ENCODE measurements at regions not wholly inside any gene's neighbourhood (a gene's known extent, or its start where the extent isn't known, plus 50 kb on each side); places are given as distances from the start of the nearest gene placed in this dataset.

DNA sequence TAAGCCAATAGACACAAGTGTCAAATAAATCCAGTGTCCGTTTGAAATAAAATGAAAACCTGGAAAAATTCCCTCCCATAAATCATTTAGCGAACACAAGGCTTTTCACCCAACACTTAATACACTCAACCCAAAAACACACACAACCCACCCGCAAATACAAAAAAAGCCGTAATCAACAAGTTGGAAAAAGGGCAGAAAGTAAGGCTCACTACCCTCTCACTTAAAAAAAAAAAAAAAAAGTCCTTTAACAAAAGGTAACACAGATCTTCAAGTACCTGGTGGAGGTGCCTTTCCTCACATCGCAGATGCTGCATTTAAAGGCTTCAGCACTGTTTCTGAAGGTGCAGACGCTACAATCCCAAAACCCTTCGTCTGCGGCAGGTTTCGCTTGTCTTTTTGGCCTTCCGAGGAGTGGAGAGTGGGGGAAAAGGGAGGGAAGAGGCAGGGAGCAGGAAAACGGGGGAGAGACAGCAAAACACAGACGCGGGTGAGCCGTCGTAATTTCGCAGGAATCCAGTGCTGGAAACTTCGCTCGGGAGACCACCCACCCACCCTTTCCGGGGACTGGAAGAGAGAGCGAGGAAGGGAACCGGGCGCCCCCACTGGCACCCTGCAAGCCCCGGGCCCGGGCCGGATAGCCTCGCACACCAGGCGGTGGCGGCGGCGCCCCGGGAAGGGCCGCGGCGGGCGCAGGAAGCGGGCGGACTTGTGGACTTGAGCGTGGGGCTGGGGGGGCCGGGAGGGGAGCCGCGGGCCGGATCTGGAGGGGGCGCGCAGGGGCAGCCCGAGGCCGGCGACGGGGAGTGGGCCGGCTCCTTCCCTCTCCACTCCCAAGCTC lies 401.8 kb downstream of the SHQ1 start, which contains the start of gene RYBP:
- TF ChIP-seq, protein P1, sequence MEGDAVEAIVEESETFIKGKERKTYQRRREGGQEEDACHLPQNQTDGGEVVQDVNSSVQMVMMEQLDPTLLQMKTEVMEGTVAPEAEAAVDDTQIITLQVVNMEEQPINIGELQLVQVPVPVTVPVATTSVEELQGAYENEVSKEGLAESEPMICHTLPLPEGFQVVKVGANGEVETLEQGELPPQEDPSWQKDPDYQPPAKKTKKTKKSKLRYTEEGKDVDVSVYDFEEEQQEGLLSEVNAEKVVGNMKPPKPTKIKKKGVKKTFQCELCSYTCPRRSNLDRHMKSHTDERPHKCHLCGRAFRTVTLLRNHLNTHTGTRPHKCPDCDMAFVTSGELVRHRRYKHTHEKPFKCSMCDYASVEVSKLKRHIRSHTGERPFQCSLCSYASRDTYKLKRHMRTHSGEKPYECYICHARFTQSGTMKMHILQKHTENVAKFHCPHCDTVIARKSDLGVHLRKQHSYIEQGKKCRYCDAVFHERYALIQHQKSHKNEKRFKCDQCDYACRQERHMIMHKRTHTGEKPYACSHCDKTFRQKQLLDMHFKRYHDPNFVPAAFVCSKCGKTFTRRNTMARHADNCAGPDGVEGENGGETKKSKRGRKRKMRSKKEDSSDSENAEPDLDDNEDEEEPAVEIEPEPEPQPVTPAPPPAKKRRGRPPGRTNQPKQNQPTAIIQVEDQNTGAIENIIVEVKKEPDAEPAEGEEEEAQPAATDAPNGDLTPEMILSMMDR (conservative IDR thresholded peaks at IDR 0.05; ENCODE audit: low read depth in 2 of 2), result no peak
- TF ChIP-seq POLR2AphosphoS5 (IDR thresholded peaks at IDR 0.05; ENCODE audit: low read depth), result no peak
- TF ChIP-seq, protein P2, sequence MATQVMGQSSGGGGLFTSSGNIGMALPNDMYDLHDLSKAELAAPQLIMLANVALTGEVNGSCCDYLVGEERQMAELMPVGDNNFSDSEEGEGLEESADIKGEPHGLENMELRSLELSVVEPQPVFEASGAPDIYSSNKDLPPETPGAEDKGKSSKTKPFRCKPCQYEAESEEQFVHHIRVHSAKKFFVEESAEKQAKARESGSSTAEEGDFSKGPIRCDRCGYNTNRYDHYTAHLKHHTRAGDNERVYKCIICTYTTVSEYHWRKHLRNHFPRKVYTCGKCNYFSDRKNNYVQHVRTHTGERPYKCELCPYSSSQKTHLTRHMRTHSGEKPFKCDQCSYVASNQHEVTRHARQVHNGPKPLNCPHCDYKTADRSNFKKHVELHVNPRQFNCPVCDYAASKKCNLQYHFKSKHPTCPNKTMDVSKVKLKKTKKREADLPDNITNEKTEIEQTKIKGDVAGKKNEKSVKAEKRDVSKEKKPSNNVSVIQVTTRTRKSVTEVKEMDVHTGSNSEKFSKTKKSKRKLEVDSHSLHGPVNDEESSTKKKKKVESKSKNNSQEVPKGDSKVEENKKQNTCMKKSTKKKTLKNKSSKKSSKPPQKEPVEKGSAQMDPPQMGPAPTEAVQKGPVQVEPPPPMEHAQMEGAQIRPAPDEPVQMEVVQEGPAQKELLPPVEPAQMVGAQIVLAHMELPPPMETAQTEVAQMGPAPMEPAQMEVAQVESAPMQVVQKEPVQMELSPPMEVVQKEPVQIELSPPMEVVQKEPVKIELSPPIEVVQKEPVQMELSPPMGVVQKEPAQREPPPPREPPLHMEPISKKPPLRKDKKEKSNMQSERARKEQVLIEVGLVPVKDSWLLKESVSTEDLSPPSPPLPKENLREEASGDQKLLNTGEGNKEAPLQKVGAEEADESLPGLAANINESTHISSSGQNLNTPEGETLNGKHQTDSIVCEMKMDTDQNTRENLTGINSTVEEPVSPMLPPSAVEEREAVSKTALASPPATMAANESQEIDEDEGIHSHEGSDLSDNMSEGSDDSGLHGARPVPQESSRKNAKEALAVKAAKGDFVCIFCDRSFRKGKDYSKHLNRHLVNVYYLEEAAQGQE (IDR thresholded peaks at IDR 0.05; ENCODE audit: unreplicated experiment), result no peak
